Neural progenitor cell (in vitro differentiated cells): ENCODE measurements at regions not wholly inside any gene's neighbourhood (a gene's known extent, or its start where the extent isn't known, plus 50 kb on each side); places are given as distances from the start of the nearest gene placed in this dataset.
A peak's percentile ranks its signal among the peaks of the same experiment; 100 is the strongest.

Experiments used
- DNase-seq: peaks from one replicate; pipeline ENCODE4 v3.0.0-alpha.2; 2016; ENCODE audit warnings: low spot score
- H2AFZ ChIP-seq: fragments of 200-600 bp; sonication (generic); replicated peaks from 2 replicates; pipeline ENCODE4 v1.6.1; 2016; ENCODE audit warnings: antibody characterized with exemption
- H3F3A ChIP-seq: fragments of 200-600 bp; sonication (generic); 2 replicates; pipeline ENCODE4 v1.6.1; 2016; ENCODE audit warnings: antibody characterized with exemption, low read depth
- H3K27ac ChIP-seq: fragments of 200-600 bp; sonication (generic); 2 replicates; pipeline ENCODE4 v1.5.1; 2016; ENCODE audit warnings: mild to moderate bottlenecking
- H3K27me3 ChIP-seq: fragments of 200-600 bp; sonication (generic); 2 replicates; pipeline ENCODE4 v1.6.1; 2016; ENCODE audit warnings: mild to moderate bottlenecking, moderate library complexity
- H3K36me3 ChIP-seq: fragments of 200-600 bp; sonication (generic); 2 replicates; pipeline ENCODE4 v1.5.1; 2016
- H3K4me1 ChIP-seq: fragments of 200-600 bp; sonication (generic); 2 replicates; pipeline ENCODE4 v1.6.1; 2016; ENCODE audit warnings: mixed run types
- H3K4me2 ChIP-seq: fragments of 200-600 bp; sonication (generic); 2 replicates; pipeline ENCODE4 v1.6.1; 2016
- H3K4me3 ChIP-seq: fragments of 200-600 bp; sonication (generic); 2 replicates; pipeline ENCODE4 v1.5.1; 2016
- H3K79me2 ChIP-seq: fragments of 200-600 bp; sonication (generic); 2 replicates; pipeline ENCODE4 v1.6.1; 2016; ENCODE audit warnings: low read depth
- H3K9ac ChIP-seq: fragments of 200-600 bp; sonication (generic); 2 replicates; pipeline ENCODE4 v1.6.1; 2016
- H3K9me3 ChIP-seq: fragments of 200-600 bp; sonication (generic); 2 replicates; pipeline ENCODE4 v1.5.1; 2016; ENCODE audit warnings: low read depth
- H4K20me1 ChIP-seq: fragments of 200-600 bp; sonication (generic); 2 replicates; pipeline ENCODE4 v1.6.1; 2016; ENCODE audit warnings: low read depth
- H3K27ac Mint-ChIP-seq: 3 replicates; pipeline ENCODE4 v1.8.0; 2021; ENCODE audit warnings: mixed read lengths
- H3K27me3 Mint-ChIP-seq: 2 replicates; pipeline ENCODE4 v1.8.0; 2022; ENCODE audit warnings: low read depth, mild to moderate bottlenecking, inconsistent platforms, moderate library complexity, mixed read lengths; ENCODE audit not compliant: insufficient read depth
- H3K36me3 Mint-ChIP-seq: 3 replicates; pipeline ENCODE4 v1.8.0; 2021; ENCODE audit warnings: mixed read lengths
- H3K4me1 Mint-ChIP-seq: 3 replicates; pipeline ENCODE4 v1.8.0; 2021; ENCODE audit warnings: mixed read lengths
- H3K4me3 Mint-ChIP-seq: 3 replicates; pipeline ENCODE4 v1.8.0; 2021; ENCODE audit warnings: mild to moderate bottlenecking, moderate library complexity, mixed read lengths
- H3K9me3 Mint-ChIP-seq: 3 replicates; pipeline ENCODE4 v1.8.0; 2020; ENCODE audit warnings: mixed read lengths
- EZH2 ChIP-seq: fragments of 200-600 bp; sonication (generic); IDR thresholded peaks from 2 replicates; pipeline ENCODE4 v1.6.1; 2017; ENCODE audit warnings: antibody characterized with exemption, mild to moderate bottlenecking, moderate library complexity
- EZH2phosphoT487 ChIP-seq: fragments of 200-600 bp; sonication (generic); IDR thresholded peaks from 2 replicates; pipeline ENCODE4 v1.6.1; 2017; ENCODE audit warnings: antibody characterized with exemption
- TF ChIP-seq, protein P1 (sequence below): fragments of 200-600 bp; sonication (generic); IDR thresholded peaks from 2 replicates; pipeline ENCODE4 v1.5.1; 2017; ENCODE audit warnings: antibody characterized with exemption, mild to moderate bottlenecking

DNA sequence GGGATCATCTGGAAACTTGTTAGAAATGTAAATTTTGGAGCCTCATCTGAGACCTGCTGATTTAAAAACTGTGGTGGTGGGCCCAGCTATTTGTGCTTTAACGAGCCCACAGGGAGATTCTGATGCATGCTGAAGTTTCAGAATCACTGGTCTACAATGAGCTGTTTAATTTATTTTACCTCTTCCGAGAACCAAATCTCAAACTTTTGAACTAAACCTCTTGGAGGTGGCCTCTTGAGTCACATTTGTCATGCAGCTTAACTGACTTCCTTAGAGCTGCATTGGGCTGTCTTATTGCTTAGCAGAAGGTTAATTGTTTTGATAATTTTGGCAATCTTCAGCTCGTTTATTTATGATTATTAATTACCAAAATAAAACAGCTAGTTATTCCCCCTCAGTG lies 112.1 kb upstream of the NPHP3 start:
- no peak overlapping the region for H3K27ac Mint-ChIP-seq
- H3K27me3 Mint-ChIP-seq: peaks cover under 1% of the 10 kb centered on the region
- Histone ChIP-seq H3K27ac (no peak overlapping the region), H4K20me1 (no peaks in the 10 kb centered on the region), H2AFZ (peak overlapping the region; percentile 1), H3K4me2 (no peak overlapping the region), H3K27me3 (no peaks in the 10 kb centered on the region), H3K36me3 (no peaks in the 10 kb centered on the region), H3K9me3 (no peaks in the 10 kb centered on the region), H3F3A (no peaks in the 10 kb centered on the region), H3K79me2 (no peaks in the 10 kb centered on the region), H3K4me3 (no peak overlapping the region), H3K9ac (no peak overlapping the region), H3K4me1 (no peaks in the 10 kb centered on the region)
- TF ChIP-seq, protein P1, sequence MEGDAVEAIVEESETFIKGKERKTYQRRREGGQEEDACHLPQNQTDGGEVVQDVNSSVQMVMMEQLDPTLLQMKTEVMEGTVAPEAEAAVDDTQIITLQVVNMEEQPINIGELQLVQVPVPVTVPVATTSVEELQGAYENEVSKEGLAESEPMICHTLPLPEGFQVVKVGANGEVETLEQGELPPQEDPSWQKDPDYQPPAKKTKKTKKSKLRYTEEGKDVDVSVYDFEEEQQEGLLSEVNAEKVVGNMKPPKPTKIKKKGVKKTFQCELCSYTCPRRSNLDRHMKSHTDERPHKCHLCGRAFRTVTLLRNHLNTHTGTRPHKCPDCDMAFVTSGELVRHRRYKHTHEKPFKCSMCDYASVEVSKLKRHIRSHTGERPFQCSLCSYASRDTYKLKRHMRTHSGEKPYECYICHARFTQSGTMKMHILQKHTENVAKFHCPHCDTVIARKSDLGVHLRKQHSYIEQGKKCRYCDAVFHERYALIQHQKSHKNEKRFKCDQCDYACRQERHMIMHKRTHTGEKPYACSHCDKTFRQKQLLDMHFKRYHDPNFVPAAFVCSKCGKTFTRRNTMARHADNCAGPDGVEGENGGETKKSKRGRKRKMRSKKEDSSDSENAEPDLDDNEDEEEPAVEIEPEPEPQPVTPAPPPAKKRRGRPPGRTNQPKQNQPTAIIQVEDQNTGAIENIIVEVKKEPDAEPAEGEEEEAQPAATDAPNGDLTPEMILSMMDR: no peak
- TF ChIP-seq EZH2: no peak
- no peak for TF ChIP-seq EZH2phosphoT487
- DNase-seq: no peak
- no peaks in the 10 kb centered on the region for H3K36me3 Mint-ChIP-seq
- H3K9me3 Mint-ChIP-seq: no peaks in the 10 kb centered on the region
- no peak overlapping the region for H3K4me3 Mint-ChIP-seq
- no peaks in the 10 kb centered on the region for H3K4me1 Mint-ChIP-seq

DNA sequence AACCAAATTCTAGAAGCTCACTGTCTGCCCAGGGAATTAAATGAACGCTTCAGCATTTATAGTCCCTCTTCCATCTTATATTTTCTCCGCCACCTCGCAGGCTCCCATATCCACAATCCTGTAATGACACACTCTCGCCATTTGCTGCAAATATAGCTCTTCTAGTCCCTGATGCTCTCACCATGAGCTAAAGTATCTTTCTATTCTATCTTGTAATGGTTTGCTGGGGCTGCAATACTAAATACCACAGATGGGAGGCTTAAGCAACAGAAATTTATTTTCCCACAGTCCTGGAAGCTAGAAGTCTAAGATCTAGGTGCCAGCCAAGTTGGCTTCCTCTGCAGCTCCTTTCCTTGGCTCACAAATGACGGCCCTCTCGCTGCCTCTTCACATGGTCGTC lies 106.9 kb upstream of the NPHP3 start:
- no peaks in the 10 kb centered on the region for H3K27me3 ChIP-seq
- no peak overlapping the region for H3K9ac ChIP-seq
- no peaks in the 10 kb centered on the region for H3K4me1 ChIP-seq
- H2AFZ ChIP-seq: no peak overlapping the region
- H3K4me3 Mint-ChIP-seq: no peak overlapping the region
- H4K20me1 ChIP-seq: no peaks in the 10 kb centered on the region
- peaks cover 2% of the 10 kb centered on the region for H3K27me3 Mint-ChIP-seq
- no peak overlapping the region for H3K27ac Mint-ChIP-seq
- H3F3A ChIP-seq: no peaks in the 10 kb centered on the region
- TF ChIP-seq, protein P1: no peak
- TF ChIP-seq EZH2: no peak
- no peak for TF ChIP-seq EZH2phosphoT487
- H3K36me3 ChIP-seq: no peaks in the 10 kb centered on the region
- DNase-seq: no peak
- no peak overlapping the region for H3K27ac ChIP-seq
- no peaks in the 10 kb centered on the region for H3K36me3 Mint-ChIP-seq
- H3K4me1 Mint-ChIP-seq: no peaks in the 10 kb centered on the region
- H3K4me3 ChIP-seq: no peak overlapping the region
- no peaks in the 10 kb centered on the region for H3K9me3 Mint-ChIP-seq
- H3K9me3 ChIP-seq: no peaks in the 10 kb centered on the region
- H3K4me2 ChIP-seq: no peak overlapping the region
- H3K79me2 ChIP-seq: no peaks in the 10 kb centered on the region

- H3K27me3 Mint-ChIP-seq: peaks cover 2% of the 10 kb centered on the region
Measured at GRCh38 chr3:132822837-132823236, 100.6 kb upstream of the NPHP3 start.

More at GRCh38 chr3:132822837-132823236, 100.6 kb upstream of the NPHP3 start:
- DNase-seq: no peak
- H3K27ac Mint-ChIP-seq: no peak overlapping the region
- Histone ChIP-seq H2AFZ (no peak overlapping the region), H3K9ac (no peak overlapping the region), H3K9me3 (no peaks in the 10 kb centered on the region), H3K4me3 (no peak overlapping the region), H3K4me1 (no peaks in the 10 kb centered on the region), H4K20me1 (no peaks in the 10 kb centered on the region), H3K36me3 (no peaks in the 10 kb centered on the region), H3K27me3 (no peaks in the 10 kb centered on the region), H3K4me2 (no peak overlapping the region), H3F3A (no peaks in the 10 kb centered on the region), H3K79me2 (no peaks in the 10 kb centered on the region), H3K27ac (no peak overlapping the region)
- no peak overlapping the region for H3K4me3 Mint-ChIP-seq
- TF ChIP-seq EZH2 (no peak), EZH2phosphoT487 (no peak)
- TF ChIP-seq, protein P1: no peak
- H3K4me1 Mint-ChIP-seq: peaks cover 5% of the 10 kb centered on the region
- no peaks in the 10 kb centered on the region for H3K9me3 Mint-ChIP-seq
- H3K36me3 Mint-ChIP-seq: no peaks in the 10 kb centered on the region
